IMR-90 (cell line): ENCODE measurements at regions not wholly inside any gene's neighbourhood (a gene's known extent, or its start where the extent isn't known, plus 50 kb on each side); places are given as distances from the start of the nearest gene placed in this dataset.

ENCODE experiments used
- ATAC-seq: fragments of 200-7000 bp; cut with Tn5 transposase; 2 replicates; pipeline ENCODE4 v1.9.1; 2020; ENCODE audit warnings: low read depth, mild to moderate bottlenecking, moderate library complexity
- BruUV-seq: library from RNA; stranded (reverse); fragments of 400-500 nt; replicated peaks from 2 replicates; lab custom pipeline; 2021; lab: Mats Ljungman, UMichigan
- CTCF ChIA-PET: fragments of 300-600 bp; formaldehyde crosslinking; extraction: SDS; loops from one replicate; lab custom pipeline; 2021; ENCODE audit warnings: antibody characterized with exemption; lab: Yijun Ruan, JAX
- POLR2A ChIA-PET: fragments of 300-600 bp; sonication (Branson Sonifier 250); formaldehyde crosslinking; loops from one replicate; lab custom pipeline; 2022; ENCODE audit warnings: antibody characterized with exemption; ENCODE audit not compliant: unreplicated experiment; lab: Charles Lee
- DNase-seq: peaks from one replicate; pipeline ENCODE4 v3.0.0; 2013
- H2AFZ ChIP-seq: replicated peaks from 2 replicates; pipeline ENCODE3; 2013; ENCODE audit warnings: low read length, mild to moderate bottlenecking; ENCODE audit not compliant: poor library complexity
- H2AK5ac ChIP-seq: 2 replicates; pipeline ENCODE4 v1.6.1; 2013; ENCODE audit warnings: low read depth, low read length, inconsistent platforms
- H2AK9ac ChIP-seq: replicated peaks from 2 replicates; pipeline ENCODE3; 2013; ENCODE audit warnings: mild to moderate bottlenecking, low read depth, low read length, moderate library complexity; ENCODE audit not compliant: poor library complexity
- H2BK120ac ChIP-seq: 2 replicates; pipeline ENCODE4 v1.6.1; 2013; ENCODE audit warnings: low read depth, low read length, inconsistent platforms
- H2BK15ac ChIP-seq: 3 replicates; pipeline ENCODE4 v1.6.1; 2013; ENCODE audit warnings: low read depth, low read length, inconsistent platforms
- H2BK20ac ChIP-seq: 2 replicates; pipeline ENCODE4 v1.6.1; 2013; ENCODE audit warnings: low read depth, mild to moderate bottlenecking, inconsistent platforms, low read length, moderate library complexity
- H2BK5ac ChIP-seq: 2 replicates; pipeline ENCODE4 v1.6.1; 2013; ENCODE audit warnings: mild to moderate bottlenecking, low read depth, low read length, inconsistent platforms; ENCODE audit not compliant: poor library complexity, severe bottlenecking
- H3K14ac ChIP-seq: replicated peaks from 2 replicates; pipeline ENCODE4 v1.6.1; 2013; ENCODE audit warnings: low read depth, low read length, inconsistent platforms
- H3K18ac ChIP-seq: 2 replicates; pipeline ENCODE4 v1.6.1; 2013; ENCODE audit warnings: low read depth, low read length, control low read depth
- H3K23ac ChIP-seq: 2 replicates; pipeline ENCODE4 v1.6.1; 2013; ENCODE audit warnings: low read depth, low read length, inconsistent platforms
- H3K27ac ChIP-seq: 2 replicates; pipeline ENCODE4 v1.5.1; 2013; ENCODE audit warnings: mild to moderate bottlenecking, control low read depth, low read length; ENCODE audit not compliant: insufficient read depth
- H3K27me3 ChIP-seq: 2 replicates; pipeline ENCODE4 v1.6.1; 2013; ENCODE audit warnings: low read length; ENCODE audit not compliant: control insufficient read depth, insufficient read depth
- H3K36me3 ChIP-seq: 2 replicates; pipeline ENCODE4 v1.6.1; 2013; ENCODE audit warnings: low read length, mixed read lengths; ENCODE audit not compliant: control insufficient read depth, insufficient read depth
- H3K4ac ChIP-seq: 2 replicates; pipeline ENCODE4 v1.6.1; 2013; ENCODE audit warnings: low read depth, low read length, inconsistent platforms
- H3K4me1 ChIP-seq: 2 replicates; pipeline ENCODE4 v1.6.1; 2013; ENCODE audit warnings: low read length, mixed read lengths; ENCODE audit not compliant: control insufficient read depth, insufficient read depth
- H3K4me2 ChIP-seq: 2 replicates; pipeline ENCODE4 v1.6.1; 2013; ENCODE audit warnings: low read depth, mild to moderate bottlenecking, control low read depth, low read length, moderate library complexity
- H3K4me3 ChIP-seq: 2 replicates; pipeline ENCODE4 v1.5.1; 2013; ENCODE audit warnings: low read depth, mild to moderate bottlenecking, control low read depth, low read length, moderate library complexity; ENCODE audit not compliant: insufficient read depth
- H3K56ac ChIP-seq: 2 replicates; pipeline ENCODE4 v1.6.1; 2013; ENCODE audit warnings: low read length, inconsistent platforms; ENCODE audit not compliant: insufficient read depth; ENCODE audit errors: extremely low read depth
- H3K79me1 ChIP-seq, 2 experiments: 2 replicates each; pipeline ENCODE4 v1.6.1; 2013; ENCODE audit warnings: low read length in 2 of 2, inconsistent platforms in 1 of 2, low read depth in 1 of 2
- H3K9ac ChIP-seq: 2 replicates; pipeline ENCODE4 v1.6.1; 2013; ENCODE audit warnings: low read depth, low read length, control low read depth
- H3K9me1 ChIP-seq: 2 replicates; pipeline ENCODE4 v1.6.1; 2013; ENCODE audit warnings: low read length, inconsistent platforms; ENCODE audit not compliant: insufficient read depth
- H3K9me3 ChIP-seq: 2 replicates; pipeline ENCODE4 v1.6.1; 2013; ENCODE audit warnings: low read length; ENCODE audit not compliant: control insufficient read depth, insufficient read depth
- H4K20me1 ChIP-seq: 2 replicates; pipeline ENCODE4 v1.6.1; 2013; ENCODE audit warnings: low read length, inconsistent platforms; ENCODE audit not compliant: insufficient read depth
- H4K5ac ChIP-seq: 2 replicates; pipeline ENCODE4 v1.6.1; 2013; ENCODE audit warnings: mild to moderate bottlenecking, low read depth, low read length, control low read depth
- H4K8ac ChIP-seq, 2 experiments: 2 replicates each; pipeline ENCODE4 v1.6.1; 2013; ENCODE audit warnings: low read depth in 2 of 2, low read length in 2 of 2, control low read depth in 1 of 2, inconsistent platforms in 1 of 2
- H4K91ac ChIP-seq: 2 replicates; pipeline ENCODE4 v1.6.1; 2013; ENCODE audit warnings: low read depth, low read length, inconsistent platforms; ENCODE audit not compliant: insufficient read depth
- BHLHE40 ChIP-seq: fragments of 150-350 bp; IDR thresholded peaks from 2 replicates; pipeline ENCODE4 v1.6.1; 2016; ENCODE audit warnings: mild to moderate bottlenecking, low read depth, low read length
- CEBPB ChIP-seq: IDR thresholded peaks from 2 replicates; pipeline ENCODE4 v1.6.1; 2012; ENCODE audit warnings: low read depth, low read length, improper control_type of control experiment
- CHD1 ChIP-seq: IDR thresholded peaks from 2 replicates; pipeline ENCODE4 v1.6.1; 2012; ENCODE audit warnings: low read depth, low read length, improper control_type of control experiment
- ELK1 ChIP-seq: fragments of 150-350 bp; IDR thresholded peaks from 2 replicates; pipeline ENCODE4 v1.6.1; 2016; ENCODE audit warnings: low read depth, mild to moderate bottlenecking, low read length, moderate library complexity, borderline replicate concordance
- MXI1 ChIP-seq: IDR thresholded peaks from 2 replicates; pipeline ENCODE4 v1.6.1; 2012; ENCODE audit warnings: low read depth, mild to moderate bottlenecking, low read length, moderate library complexity, borderline replicate concordance
- NFE2L2 ChIP-seq: fragments of 150-350 bp; IDR thresholded peaks from 2 replicates; pipeline ENCODE4 v1.6.1; 2016; ENCODE audit warnings: low read depth, mild to moderate bottlenecking, low read length
- POLR2A ChIP-seq: IDR thresholded peaks from 2 replicates; pipeline ENCODE4 v1.6.1; 2012; ENCODE audit warnings: mild to moderate bottlenecking, low read depth, low read length
- RAD21 ChIP-seq: IDR thresholded peaks from 2 replicates; pipeline ENCODE4 v1.6.1; 2012; ENCODE audit warnings: low read length, improper control_type of control experiment
- RCOR1 ChIP-seq: IDR thresholded peaks from 2 replicates; pipeline ENCODE4 v1.6.1; 2012; ENCODE audit warnings: mild to moderate bottlenecking, low read length, improper control_type of control experiment; ENCODE audit not compliant: insufficient replicate concordance
- RFX5 ChIP-seq: IDR thresholded peaks from 2 replicates; pipeline ENCODE4 v1.8.0; 2012; ENCODE audit warnings: low read depth, mild to moderate bottlenecking, low read length, moderate library complexity
- WGBS, 2 experiments: methylation state at CpG; one replicate each; pipeline versions ENCODE4 v1.1.5 to v1.1.7; 2013; ENCODE audit warnings: missing lambda C conversion rate in 2 of 2; ENCODE audit not compliant: insufficient read length in 1 of 2; ENCODE audit errors: extremely low coverage in 2 of 2; 5-methylcytosine and 5-hydroxymethylcytosine counted together
- dilution Hi-C: fragments of 300-500 bp; cut with HindIII; formaldehyde crosslinking; loops from one replicate; pipeline ENCODE4 v1.14.3; 2018; ENCODE audit warnings: low sequenced_read_pairs; ENCODE audit not compliant: unreplicated experiment
- in situ Hi-C: fragments of 300-500 bp; cut with MboI; formaldehyde crosslinking; loops from 3 replicates; pipeline ENCODE4 v1.14.3; 2019; ENCODE audit warnings: low sequenced_read_pairs, inconsistent platforms, mixed read lengths
- intact Hi-C: fragments of 100-400 bp; cut with micrococcal nuclease; formaldehyde crosslinking; loops from 2 replicates; pipeline ENCODE4 v1.10.0; 2022
- TF ChIP-seq, protein P1 (sequence below): conservative IDR thresholded peaks from 2 replicates; pipeline ENCODE4 v1.5.1; 2012; ENCODE audit warnings: mild to moderate bottlenecking, low read depth, low read length, improper control_type of control experiment
- TF ChIP-seq, protein P2 (sequence below): fragments of 150-350 bp; IDR thresholded peaks from 2 replicates; pipeline ENCODE4 v1.6.1; 2017; ENCODE audit warnings: mild to moderate bottlenecking, antibody characterized with exemption, low read length, low read depth

DNA sequence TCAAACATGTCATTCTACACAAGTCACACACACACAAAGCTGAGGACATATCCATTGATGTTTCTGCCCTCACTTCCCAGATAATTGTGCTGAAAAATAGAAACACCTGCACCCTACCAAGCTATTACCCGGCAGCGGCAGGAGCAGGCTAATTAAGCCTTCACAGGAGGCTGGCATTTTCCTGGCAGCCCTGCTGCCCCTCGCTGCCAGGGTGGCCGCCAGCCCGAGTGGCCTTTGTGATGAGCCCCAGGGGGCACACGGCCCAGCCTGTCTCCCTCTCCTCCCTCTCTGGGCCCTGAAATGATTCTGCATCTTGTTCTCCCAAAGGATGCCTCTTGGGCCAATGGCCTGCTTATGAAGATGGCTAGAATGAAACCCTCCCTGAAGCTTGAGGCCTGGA lies 76.2 kb upstream of the TP53I11 start:
- Histone ChIP-seq H3K18ac (no peak overlapping the region), H3K4ac (no peak overlapping the region), H3K9me3 (no peaks in the 10 kb centered on the region), H2BK20ac (no peak overlapping the region), H2AK9ac (no peak overlapping the region), H3K27me3 (peaks cover 33% of the 10 kb centered on the region), H2BK120ac (no peak overlapping the region), H3K9me1 (peaks cover 11% of the 10 kb centered on the region), H3K79me1 (no peaks in the 10 kb centered on the region), H2BK5ac (no peak overlapping the region), H3K36me3 (no peaks in the 10 kb centered on the region), H3K56ac (no peak overlapping the region), H2AFZ (no peak overlapping the region), H4K8ac (no peak overlapping the region), H3K4me3 (no peak overlapping the region), H3K14ac (no peak overlapping the region), H3K4me1 (peaks cover 11% of the 10 kb centered on the region; the same call in 1 of the 2 replicates), H2BK15ac (no peak overlapping the region), H4K20me1 (no peaks in the 10 kb centered on the region), H4K5ac (no peak overlapping the region), H3K9ac (no peak overlapping the region), H2AK5ac (no peak overlapping the region), H3K23ac (no peak overlapping the region), H4K91ac (no peak overlapping the region), H3K4me2 (no peak overlapping the region), H3K27ac (no peak overlapping the region)
- intact Hi-C loops = no loop called here
- dilution Hi-C loops = no loop called here
- WGBS, 2 experiments = 69% methylated on average over 5 of the region's 6 CpGs; no CpG with 5 or more reads in 1 of the 2 experiments
- ATAC-seq (no peak), DNase-seq (no peak)
- POLR2A ChIA-PET = no interaction called here
- no TSS peak for BruUV-seq
- CTCF ChIA-PET = no interaction called here
- TF ChIP-seq, protein P1, sequence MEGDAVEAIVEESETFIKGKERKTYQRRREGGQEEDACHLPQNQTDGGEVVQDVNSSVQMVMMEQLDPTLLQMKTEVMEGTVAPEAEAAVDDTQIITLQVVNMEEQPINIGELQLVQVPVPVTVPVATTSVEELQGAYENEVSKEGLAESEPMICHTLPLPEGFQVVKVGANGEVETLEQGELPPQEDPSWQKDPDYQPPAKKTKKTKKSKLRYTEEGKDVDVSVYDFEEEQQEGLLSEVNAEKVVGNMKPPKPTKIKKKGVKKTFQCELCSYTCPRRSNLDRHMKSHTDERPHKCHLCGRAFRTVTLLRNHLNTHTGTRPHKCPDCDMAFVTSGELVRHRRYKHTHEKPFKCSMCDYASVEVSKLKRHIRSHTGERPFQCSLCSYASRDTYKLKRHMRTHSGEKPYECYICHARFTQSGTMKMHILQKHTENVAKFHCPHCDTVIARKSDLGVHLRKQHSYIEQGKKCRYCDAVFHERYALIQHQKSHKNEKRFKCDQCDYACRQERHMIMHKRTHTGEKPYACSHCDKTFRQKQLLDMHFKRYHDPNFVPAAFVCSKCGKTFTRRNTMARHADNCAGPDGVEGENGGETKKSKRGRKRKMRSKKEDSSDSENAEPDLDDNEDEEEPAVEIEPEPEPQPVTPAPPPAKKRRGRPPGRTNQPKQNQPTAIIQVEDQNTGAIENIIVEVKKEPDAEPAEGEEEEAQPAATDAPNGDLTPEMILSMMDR = no peak
- TF ChIP-seq CHD1 (no peak), RFX5 (no peak), RAD21 (no peak), MXI1 (no peak), ELK1 (no peak), RCOR1 (no peak), BHLHE40 (no peak), CEBPB (no peak), NFE2L2 (no peak), POLR2A (no peak)
- TF ChIP-seq, protein P2, sequence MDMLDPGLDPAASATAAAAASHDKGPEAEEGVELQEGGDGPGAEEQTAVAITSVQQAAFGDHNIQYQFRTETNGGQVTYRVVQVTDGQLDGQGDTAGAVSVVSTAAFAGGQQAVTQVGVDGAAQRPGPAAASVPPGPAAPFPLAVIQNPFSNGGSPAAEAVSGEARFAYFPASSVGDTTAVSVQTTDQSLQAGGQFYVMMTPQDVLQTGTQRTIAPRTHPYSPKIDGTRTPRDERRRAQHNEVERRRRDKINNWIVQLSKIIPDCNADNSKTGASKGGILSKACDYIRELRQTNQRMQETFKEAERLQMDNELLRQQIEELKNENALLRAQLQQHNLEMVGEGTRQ = no peak
- in situ Hi-C loops = no loop called here
